ENCODE measurements at regions not wholly inside any gene's neighbourhood (a gene's known extent, or its start where the extent isn't known, plus 50 kb on each side); places are given as distances from the start of the nearest gene placed in this dataset.

- TF ChIP-seq, protein P1, sequence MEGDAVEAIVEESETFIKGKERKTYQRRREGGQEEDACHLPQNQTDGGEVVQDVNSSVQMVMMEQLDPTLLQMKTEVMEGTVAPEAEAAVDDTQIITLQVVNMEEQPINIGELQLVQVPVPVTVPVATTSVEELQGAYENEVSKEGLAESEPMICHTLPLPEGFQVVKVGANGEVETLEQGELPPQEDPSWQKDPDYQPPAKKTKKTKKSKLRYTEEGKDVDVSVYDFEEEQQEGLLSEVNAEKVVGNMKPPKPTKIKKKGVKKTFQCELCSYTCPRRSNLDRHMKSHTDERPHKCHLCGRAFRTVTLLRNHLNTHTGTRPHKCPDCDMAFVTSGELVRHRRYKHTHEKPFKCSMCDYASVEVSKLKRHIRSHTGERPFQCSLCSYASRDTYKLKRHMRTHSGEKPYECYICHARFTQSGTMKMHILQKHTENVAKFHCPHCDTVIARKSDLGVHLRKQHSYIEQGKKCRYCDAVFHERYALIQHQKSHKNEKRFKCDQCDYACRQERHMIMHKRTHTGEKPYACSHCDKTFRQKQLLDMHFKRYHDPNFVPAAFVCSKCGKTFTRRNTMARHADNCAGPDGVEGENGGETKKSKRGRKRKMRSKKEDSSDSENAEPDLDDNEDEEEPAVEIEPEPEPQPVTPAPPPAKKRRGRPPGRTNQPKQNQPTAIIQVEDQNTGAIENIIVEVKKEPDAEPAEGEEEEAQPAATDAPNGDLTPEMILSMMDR (IDR thresholded peaks at IDR 0.05): no peak
- TF ChIP-seq POLR2AphosphoS5 (IDR thresholded peaks at IDR 0.05; ENCODE audit: insufficient read depth in 1 of 2, low read depth in 1 of 2) (no peak), POLR2A (IDR thresholded peaks at IDR 0.05) (no peak)
Observed at GRCh38 chr2:125227843-125228392, 1202.8 kb downstream of the CNTNAP5 start.
